Right ventricle myocardium superior (tissue), 1 donor: ENCODE measurements at regions not wholly inside any gene's neighbourhood (a gene's known extent, or its start where the extent isn't known, plus 50 kb on each side); places are given as distances from the start of the nearest gene placed in this dataset.

Experiments
- ATAC-seq: fragments of 200-7000 bp; cut with Tn5 transposase; one replicate; pipeline ENCODE4 v1.9.1; 2020; ENCODE audit warnings: mild to moderate bottlenecking; ENCODE audit not compliant: poor library complexity
- DNase-seq: peaks from one replicate; pipeline ENCODE4 v3.0.0-alpha.2; 2020
- intact Hi-C: fragments of 100-400 bp; cut with DNase I; formaldehyde crosslinking; loops from one replicate; pipeline ENCODE4 v1.11.2; 2022
- donor health status: DM: no; HTN: yes; CAD: no; lungs with severe emphysema.

DNA sequence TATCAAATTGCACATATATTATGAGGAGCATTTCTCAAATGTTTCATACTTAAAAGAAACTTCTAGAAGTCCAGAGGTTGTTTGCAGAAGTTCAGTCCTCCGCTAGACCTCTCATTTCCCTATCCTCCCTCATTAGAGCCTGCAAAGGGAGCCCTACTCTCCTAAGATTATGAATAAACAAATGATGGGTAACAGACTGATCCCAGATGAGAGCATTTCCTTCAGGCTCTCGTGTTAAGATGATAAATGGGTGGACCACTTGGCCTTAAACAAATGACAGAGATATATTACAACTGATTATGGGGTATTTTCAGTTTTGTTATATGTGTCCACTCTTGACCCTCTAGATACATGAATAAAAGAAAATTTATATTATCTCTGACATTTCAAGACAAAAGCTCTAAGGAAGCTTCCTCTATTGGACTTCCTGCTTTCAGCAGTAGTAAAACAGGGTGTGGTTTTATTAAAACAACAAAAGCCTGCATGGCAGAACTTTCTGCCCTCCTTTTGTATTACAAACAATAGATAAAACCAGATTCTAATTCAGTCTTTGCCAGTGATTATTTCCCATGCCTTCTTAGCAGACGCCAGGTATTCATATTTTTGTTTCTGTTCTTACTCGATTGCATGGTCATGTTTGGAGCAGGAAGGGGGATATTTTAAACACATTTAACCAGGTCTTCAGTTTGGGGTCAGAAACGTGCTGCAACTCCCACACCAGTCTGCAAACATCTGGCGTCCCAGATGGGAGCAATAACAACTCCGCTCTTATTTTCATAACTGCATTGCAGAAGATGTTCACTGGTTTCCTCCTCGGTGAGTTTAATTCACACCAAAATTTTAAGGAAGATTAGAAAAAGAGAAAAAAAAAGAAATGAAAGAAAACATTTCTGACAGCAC, 52.4 kb upstream of the FAM204A start:
- intact Hi-C loops, result no loop called here
- ATAC-seq, result peak; percentile 57
- no peak for DNase-seq

- ATAC-seq, result no peak
- intact Hi-C loops, result no loop called here
- DNase-seq, result no peak
Measured at GRCh38 chr10:118392761-118393160, 50.6 kb upstream of the FAM204A start.
